Esophagus mucosa (tissue), 1 donor: ENCODE measurements at regions not wholly inside any gene's neighbourhood (a gene's known extent, or its start where the extent isn't known, plus 50 kb on each side); places are given as distances from the start of the nearest gene placed in this dataset.
"Not testable (repeated sequence)": the region's sequence is repeated elsewhere in the genome, so short reads cannot be mapped to it uniquely, and the experiment has no call there.

Source experiments
- ATAC-seq: fragments of 200-7000 bp; cut with Tn5 transposase; one replicate; pipeline ENCODE4 v1.9.1; 2020
- donor health status: DM: yes; HTN: yes; CAD: no.

DNA sequence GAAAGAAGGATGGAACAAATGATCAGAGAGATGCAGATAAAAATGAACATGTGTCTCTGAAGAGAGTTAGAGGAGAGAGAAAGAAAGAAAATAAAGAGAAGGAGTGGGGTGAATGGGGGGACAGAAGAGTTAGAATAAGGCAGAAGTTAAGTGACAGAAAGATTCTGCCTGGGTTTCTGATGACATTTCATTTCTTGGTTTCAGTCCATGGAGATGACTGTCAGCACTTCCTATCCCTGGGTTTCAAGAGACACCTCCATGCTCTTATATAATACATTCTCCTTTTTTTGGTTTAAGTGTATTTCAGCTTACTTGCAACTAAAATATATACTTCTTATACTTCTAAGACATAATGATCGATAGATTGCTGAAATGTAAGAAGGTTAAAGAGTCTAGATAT lies 213.0 kb upstream of the IL12B start:
- no peak for ATAC-seq

DNA sequence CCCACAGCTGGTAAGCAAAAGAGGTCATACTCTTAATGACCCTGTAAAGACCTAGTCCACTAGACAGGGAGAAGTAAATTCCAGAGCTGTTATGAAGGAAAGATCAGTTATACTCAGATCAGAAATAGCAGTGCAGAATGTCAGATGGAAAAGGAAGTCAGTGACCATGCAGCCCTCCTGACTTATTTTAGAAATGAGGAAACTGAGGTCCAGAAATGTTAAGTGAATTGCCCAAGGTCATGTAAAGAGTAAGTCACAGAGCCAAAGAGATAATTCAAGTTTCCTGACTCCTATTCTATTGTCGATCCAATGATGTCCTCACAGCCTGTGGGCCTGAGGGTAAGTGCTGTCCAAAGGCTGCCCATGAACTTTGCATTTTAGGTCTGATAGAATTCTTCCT lies 214.9 kb upstream of the IL12B start:
- no peak for ATAC-seq

DNA sequence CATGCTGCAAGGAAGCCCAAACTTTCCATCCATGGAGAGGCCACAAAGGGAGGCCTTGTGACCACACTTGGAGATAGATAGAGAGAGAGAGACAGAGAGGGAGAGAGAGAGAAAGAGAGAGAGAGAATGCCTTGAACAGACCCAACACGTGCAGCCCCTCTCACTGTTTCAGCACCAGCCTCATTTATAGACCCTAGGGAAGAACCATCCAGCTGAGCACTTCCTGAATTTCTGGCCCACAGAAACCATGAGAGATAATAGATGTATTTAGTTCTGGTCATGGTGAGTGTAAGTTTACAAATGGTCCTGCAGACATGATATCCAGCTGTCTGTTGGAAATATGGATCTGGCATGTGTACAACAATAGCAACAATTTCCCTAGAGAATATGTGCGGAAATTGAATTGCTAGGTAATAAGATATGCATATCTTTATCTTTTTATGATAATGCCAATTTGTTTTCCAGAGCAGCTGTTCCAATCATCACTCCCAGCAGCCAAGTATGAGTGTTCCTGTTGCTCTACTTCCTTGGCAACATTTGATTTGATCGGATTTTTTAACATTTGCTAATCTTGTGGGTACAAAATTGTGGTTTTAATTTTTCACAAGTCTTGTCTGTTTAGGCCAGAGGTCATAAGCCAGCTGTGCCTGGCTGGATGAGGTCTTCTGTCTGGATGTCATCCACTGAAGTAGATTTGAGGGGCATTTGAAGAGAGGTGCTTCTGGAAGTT lies 217.3 kb upstream of the IL12B start:
- no peak for ATAC-seq

DNA sequence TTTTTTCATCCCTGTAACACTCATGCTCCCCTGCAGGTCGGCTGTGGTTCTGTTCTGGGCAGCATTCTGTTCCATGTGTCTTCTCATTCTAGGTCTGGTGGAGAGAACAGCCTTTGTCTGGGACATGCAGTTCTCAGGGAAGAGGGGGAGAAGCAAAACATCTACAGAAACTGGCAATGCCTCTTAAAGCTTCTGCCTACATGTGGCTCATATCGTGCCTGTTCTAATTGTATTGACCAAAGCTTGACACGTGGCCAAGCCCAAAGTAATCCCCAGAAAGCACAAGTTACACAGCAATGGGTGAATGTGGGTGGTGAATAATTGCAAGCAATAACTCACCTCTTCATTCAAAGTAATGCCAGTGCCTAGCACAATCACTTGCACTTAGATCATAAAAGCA lies 218.2 kb upstream of the IL12B start:
- no peak for ATAC-seq

DNA sequence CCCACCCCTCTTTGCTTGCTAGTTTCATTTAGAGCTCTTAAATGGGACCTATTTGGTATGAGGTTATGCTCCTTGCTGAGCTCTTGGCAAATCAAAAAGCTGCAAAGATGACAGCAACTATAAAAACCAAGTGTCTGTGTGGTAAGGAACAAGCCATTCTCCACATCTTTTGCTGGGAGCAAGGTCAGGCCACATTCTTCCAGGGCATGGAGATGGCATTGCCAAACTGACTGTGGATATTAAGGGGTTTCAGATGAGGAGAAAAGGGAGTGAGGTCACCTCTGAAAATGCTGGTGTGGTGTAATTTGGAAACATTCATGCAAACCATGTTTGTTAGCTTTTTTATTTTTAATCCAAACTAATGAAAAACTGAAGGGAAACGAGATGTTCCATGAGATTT lies 218.8 kb upstream of the IL12B start:
- no peak for ATAC-seq

DNA sequence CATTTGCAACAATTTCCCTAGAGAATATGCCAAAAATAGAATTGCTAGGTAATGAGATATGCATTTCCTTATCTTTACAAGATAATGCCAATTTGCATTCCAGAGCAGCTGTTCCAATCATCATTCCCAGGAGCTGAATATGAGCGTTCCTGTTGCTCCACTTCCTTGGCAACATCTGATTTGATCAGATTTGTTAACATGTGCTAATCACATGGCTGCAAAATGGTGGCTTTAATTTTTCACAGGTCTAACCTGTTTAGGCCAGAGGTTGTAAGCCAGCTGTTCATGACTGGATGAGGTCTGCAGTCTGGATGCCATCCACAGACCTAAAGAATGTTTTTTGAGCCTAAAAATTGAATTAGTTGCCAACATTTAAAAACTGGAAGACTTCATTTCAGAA lies 220.7 kb upstream of the IL12B start:
- no peak for ATAC-seq

DNA sequence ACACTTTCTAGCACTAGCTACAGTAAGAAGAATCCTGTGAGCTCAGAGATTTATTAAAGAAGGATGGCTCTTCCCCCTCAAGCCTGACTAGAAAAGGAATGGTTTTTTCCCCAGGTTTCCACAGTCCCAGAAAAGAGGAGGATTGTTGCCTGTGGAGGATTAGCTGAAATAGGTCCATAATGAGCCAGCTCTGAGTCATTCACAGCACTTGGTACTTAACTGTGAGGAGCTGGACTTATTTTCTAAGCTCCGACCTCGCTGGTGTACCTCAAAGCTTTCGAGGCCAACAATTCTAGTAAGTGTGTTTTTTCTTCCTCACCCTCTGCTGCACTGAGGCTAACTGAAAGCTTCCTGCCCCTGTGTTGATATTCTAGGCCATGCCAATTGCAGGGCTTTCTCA lies 222.5 kb upstream of the IL12B start:
- ATAC-seq: peak; percentile 49

DNA sequence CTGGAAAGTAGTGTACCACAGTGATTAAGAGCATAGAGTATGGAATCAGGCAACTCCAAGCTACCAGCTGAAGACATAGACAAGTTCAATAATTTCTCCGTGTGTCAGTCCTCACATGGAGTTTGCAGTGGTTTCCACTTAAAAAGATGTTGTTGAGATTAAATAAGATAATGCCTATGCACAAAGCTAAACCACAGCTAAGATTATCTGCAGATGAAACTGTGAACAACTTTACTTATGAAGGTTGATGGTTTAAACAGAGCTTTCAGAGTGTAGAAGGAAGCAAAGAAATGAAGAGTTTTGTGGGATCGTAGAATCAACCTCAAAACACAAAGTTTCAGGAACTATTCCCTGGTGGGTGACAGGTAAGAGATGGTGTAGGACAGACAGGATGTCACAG lies 223.5 kb upstream of the IL12B start:
- ATAC-seq: no peak

DNA sequence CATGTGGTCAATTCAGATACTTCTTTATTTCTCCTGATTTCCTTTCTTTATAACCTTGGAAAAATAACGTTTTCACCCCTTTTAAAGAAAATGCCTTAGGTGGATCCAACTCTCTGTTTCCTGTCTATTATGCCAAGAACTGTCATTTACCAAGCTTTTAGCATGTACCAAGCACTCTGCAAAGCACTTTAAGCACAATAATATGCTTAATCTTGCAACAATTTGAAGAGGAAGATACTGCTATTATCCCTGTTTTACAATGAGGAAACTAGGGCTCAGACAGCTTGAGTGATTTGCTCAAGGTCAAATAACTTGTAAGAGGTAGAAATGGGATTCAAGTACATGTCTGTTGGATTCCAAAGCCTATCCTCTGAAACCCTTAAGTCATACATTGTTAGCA lies 224.8 kb upstream of the IL12B start:
- ATAC-seq: no peak

DNA sequence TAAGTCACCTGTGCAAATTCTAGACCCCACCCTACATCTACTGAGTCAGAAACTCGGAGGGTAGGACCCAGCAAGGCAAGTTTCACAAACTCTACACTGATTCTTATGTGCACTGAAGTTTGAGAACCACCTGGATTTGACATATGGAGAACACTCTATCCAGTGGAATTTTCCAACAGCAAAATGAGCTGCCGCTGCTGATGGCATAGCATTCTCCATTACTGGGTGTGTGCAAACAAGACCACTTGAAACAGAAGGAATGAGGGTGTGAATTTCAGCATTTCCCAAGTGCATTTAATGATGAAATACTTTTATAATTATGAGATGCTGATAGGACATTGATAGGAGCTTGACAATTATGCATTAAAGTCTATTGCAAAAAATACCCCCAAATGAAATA lies 229.1 kb upstream of the IL12B start:
- ATAC-seq: no peak

DNA sequence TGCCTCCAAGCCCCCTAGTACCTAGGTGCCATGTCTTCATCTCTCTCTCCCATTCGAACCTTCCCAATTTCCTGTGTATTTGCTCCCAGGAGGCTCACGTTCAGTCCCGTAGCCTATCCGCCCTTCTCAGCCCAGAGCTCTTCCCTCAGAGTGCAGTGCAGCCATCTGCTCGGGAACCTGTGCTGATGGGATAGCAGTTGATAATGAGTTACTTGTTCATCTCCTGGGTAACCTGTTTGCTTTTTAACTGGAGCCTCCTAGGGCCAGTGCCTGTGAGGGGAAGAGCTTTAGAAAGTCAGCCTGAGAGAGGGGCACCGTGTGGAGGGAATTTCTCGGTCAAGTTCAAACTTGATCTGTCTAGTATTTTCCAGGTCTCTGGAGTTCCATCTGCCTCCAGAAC lies 229.8 kb upstream of the IL12B start:
- ATAC-seq: no peak

DNA sequence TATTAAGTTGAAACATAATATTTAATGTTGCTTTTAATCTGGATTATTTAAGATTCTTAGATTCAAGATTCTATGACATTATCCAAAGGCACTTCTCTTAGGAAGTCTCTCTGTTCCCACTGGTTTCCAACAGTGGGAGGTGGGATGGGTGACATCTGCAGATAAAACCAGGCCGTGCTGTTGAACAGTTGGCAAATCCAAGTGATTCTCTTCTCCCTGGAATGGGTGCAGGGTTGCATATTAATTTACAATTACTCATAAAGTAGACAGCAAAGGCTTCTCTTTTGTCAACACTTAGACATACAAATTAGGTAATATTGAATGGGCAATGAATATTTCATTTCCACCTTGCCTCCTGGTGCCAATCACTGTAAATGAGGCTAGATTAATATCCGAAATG lies 233.7 kb upstream of the IL12B start:
- no peak for ATAC-seq

DNA sequence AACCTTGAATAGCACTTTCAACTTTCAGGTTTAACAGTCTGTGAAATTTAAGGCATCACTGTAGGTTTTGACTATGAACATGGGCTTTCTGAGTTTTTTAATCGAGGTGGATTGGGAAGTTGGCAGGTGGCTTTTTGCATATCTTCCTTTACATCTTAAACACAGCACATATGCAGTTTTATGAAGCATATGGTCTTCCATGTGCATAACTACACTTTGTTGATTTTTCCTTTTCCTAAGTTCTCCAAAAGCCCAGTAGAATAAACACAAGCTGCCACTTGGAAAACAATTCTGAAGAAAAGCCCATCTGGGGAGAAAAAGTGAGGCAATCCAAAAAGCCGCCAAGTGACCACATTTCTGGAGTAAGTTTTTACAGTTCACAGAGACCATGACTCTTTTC lies 236.5 kb upstream of the IL12B start:
- ATAC-seq: no peak

DNA sequence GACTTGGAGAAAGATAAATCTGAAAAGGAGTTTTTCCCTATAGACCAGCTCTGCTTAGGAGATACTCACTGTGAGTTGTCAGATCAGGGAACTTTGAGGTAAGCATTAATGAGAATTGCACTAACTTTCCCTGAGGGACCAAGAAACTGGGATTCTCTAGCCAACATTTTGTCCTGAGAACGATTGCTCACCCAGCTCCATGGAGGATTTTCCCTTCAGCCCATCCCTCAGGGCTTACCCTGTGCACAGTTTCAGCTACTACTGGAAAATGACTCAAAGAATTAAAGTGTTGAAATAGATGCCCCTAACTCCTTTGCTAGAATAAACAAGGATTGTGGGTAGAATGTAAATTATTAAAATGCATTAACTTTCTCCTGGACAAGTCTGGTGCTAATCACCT lies 237.2 kb upstream of the IL12B start:
- no peak for ATAC-seq

DNA sequence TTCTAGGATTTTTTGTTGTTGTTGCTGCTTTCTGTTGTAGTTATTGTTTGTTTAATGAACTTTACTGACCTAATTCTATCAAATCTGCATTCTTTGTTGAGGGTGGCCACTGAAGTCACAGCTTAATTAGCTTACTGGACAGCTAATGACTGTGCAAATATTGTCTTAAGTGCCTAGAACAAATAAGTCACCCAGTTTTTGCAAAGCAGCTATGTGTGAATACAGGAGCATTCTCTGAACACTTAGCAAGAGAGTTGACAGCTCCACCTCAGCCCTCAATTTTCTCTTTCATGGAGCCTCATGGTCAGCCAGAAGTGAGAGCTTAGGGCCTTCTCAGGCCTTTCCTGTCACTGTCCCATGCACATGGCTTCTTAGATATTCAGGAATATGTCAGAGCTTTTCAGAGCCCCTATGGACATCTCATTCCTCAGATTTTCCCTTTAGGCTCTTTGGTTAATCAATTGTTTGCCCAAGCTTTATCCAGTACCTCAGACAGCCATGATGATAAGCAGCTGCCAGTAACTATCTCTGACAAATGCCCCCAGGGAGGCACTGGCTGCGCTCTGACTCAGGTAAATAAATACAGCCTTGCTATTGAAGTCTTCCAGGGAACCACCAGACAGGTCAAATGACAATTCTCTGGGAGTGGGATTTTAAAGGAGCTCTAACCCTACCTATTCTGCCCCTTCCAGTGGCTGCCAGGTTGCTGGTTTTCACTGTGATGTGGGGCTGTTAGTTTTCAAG lies 241.4 kb upstream of the IL12B start:
- ATAC-seq: no peak

DNA sequence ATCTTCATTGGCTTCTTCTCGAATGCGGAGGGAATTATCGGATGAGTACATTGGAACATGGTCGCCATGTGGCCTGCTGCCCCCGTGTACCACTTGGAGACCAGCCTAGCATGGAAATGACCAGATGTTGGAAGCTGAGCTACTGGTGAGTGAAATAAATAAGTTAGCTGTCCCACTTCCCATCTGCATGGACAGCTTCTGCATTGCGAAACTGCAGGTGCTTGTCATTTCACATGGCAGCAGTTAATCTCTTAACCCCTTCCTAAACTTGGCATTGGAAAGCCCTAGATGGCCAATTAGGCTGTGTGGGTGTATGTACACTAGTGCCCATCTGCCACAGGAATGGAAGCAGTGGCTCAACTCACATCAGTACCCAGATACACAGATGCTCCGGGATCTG lies 246.6 kb upstream of the IL12B start:
- no peak for ATAC-seq

DNA sequence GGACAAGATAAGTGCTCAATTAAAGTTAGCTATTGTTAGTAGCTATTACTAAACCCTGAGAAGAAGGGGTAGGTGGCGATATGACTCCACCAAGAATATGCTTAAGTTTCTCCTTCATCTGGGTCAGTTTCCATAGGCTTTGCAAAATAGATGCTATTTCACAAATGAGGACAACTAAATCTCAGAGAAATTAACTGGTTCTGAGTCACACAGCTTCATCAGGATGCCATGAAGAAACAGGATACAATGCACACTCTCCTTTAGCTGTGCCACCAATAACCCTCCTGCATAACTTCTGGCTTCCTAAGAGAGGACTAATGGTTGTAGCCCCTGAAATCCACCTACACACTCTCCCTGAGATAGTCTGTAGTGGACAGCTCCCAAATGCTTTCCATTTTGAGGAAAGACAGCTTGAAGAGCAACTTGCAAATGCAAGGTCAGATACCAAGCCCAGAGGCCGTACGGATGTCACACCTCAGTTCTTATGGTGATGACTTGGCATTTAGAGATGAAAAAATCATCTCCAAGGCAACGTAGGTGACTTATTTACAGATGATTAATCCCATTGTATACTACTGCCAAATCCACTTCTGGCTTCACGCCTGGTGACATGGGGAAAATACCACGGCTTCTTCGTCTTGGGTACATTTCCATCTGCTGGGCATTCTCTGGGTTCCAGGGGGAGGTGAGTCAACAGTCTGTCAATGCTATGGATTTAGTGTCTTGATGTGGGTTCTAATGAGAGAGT lies 251.4 kb upstream of the IL12B start:
- ATAC-seq: peak; percentile 91

DNA sequence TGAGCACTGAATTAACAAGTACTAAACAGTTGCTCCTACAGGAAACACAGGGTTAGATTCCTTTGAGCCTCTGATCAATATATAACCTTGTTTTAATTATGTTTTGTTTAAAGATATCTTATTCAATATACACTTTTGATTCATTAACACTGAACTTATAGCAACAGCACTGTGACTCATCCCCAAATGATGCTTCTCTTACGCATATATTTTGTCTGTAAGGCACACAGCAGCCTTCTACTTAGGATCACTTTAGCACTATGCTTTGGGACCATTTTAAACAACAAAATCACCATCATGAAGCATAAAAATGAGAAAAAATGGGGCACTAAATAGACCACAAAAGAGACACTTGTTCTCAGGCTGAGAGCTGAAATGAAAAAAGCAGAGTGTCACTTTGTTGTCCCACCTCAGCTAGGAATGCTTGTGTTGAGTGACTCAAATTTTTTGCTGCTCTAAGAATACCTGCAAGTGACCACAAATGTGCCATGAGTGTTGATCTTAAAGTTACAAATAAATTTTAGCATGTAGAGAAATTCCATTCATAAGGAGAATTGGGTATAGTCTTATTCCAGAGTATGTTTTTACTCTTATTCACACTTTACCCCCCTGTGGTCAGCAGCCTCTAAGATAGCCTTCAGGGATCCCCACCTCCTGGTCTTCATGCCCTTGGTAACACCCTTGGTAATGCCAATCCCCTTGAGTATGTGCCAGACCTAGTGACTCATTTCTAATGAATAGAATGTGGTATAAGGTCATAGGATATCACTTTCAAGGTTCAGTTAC lies 252.7 kb upstream of the IL12B start:
- ATAC-seq: no peak

DNA sequence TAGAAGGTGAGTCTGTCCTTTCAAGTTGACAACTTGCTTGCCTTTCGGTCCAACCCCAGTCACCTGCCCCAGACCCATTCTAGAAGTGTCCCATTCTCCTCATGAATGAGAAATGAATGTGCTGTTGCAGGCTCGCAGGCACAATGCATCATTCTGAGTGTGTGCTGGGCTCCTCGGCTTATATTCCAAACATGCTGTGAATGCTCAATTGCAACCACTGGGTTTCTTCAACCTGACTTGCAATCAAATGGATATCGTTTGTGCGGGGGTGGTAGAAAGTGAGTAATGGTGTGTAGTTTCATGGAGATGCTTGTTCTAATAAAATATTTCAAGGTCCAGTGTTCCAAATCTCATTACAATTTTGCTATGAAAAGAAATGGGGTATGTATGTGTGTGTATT lies 256.6 kb upstream of the IL12B start:
- no peak for ATAC-seq

DNA sequence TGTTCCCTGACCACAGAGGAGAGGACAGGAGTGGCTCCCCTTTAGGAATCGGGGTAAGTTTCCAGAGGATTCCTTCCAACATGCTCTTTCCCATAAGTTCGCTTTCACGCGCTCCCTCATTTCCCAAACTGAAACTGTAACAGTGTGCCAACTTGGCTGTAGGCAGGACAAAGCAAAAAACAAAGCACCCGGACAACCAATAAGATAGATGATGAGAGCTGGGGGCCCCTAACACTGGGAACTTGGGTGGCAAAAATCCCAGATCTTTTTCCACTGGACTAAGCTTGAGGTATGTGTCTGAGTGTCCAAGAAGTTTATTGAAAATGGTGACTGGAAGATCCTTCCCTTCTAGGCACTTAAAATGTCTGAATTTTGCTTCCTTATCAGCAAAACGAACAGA lies 258.7 kb upstream of the IL12B start:
- ATAC-seq: no peak

DNA sequence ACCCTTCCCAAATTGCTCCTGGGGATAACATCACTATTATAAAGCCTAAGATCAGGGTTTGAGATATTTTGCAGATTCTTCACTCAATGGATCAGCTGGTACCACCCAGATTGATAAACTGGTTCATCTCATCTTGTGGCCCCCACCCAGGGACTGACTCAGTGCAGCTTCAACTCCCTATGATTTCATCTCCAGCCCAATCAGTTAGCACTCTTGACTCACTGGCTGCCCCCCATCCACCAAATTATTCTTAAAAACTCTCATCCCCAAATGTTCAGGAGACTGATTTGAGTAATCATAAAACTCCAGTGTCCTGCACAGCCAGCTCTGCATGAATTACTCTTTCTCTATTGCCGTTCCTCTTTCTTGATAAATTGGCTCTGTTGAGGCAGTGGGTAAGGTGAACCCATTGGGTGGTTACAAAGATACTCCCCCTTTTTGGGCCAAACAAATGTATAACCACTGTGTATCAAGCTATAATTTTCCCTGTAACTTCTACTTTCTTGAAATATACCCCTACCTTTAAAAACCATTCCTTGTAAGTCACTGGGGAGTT lies 263.3 kb upstream of the IL12B start:
- no peak for ATAC-seq

DNA sequence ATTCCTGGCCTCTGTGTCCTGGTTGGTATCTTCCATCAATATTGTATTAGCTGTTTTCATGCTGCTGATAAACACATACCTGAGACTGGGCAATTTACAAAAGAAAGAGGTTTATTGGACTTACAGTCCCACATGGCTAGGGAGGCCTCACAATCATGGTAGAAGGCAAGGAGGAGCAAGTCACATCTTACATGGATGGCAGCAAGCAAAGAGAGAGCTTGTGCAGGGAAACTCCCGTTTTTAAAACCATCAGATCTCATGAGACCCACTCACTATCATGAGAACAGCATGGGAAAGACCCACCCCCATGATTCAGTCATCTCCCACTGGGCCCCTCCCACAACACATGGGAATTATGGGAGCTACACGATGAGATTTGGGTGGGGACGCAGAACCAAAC lies 265.3 kb upstream of the IL12B start:
- not testable (repeated sequence) for ATAC-seq

DNA sequence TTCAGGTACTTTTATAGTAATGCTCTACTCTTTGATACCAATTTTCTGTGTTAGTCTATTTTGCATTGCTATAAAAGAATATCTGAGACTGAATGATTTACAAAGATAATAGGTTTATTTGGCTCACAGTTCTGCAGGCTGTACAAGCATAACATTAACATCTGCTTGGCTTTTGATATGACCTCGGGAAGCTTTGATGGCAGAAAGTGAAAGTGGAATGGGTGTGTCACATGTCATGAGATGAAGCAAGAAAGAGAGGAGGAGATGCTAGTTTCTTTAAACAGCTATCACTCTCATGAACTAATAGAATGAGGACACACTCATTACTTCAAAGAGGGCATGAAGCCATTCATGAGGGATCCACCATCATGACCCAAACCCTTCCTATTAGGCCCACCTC lies 270.9 kb upstream of the IL12B start:
- ATAC-seq: no peak
